ENCODE measurements at regions not wholly inside any gene's neighbourhood (a gene's known extent, or its start where the extent isn't known, plus 50 kb on each side); places are given as distances from the start of the nearest gene placed in this dataset.

DNA sequence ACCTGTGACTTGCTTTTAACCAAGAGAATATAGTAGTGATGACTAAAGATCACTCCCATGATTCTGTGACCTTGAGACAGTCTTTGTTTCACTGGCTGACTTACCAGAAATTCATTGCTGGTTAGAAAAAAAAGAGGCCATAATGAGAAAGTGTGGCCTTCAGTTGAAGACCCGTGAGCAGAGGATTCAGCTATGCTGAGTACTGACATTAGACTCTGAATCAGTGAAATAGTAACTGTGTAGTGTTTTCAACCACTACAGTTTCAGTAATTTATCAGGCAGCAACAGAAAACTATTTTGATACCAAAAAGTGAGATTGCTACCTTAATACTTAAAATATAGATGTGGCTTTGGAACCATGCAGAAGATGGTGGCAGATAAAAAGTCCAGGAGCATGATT is 298.0 kb upstream of the KCND2 start:
- intact Hi-C loops (cut with micrococcal nuclease) = no loop called here
- DNase-seq = no peak
- no peak for ATAC-seq (ENCODE audit: low read depth)
- H3K9me3 Mint-ChIP-seq = no peaks in the 10 kb centered on the region
- H3K27ac Mint-ChIP-seq = no peak overlapping the region
- CTCF ChIA-PET = no interaction called here
- H3K4me1 Mint-ChIP-seq = no peaks in the 10 kb centered on the region
- H3K27me3 Mint-ChIP-seq = no peaks in the 10 kb centered on the region
- H3K4me3 Mint-ChIP-seq = no peak overlapping the region
- H3K36me3 Mint-ChIP-seq (ENCODE audit: low read depth) = no peaks in the 10 kb centered on the region
- TF ChIP-seq, protein P1, sequence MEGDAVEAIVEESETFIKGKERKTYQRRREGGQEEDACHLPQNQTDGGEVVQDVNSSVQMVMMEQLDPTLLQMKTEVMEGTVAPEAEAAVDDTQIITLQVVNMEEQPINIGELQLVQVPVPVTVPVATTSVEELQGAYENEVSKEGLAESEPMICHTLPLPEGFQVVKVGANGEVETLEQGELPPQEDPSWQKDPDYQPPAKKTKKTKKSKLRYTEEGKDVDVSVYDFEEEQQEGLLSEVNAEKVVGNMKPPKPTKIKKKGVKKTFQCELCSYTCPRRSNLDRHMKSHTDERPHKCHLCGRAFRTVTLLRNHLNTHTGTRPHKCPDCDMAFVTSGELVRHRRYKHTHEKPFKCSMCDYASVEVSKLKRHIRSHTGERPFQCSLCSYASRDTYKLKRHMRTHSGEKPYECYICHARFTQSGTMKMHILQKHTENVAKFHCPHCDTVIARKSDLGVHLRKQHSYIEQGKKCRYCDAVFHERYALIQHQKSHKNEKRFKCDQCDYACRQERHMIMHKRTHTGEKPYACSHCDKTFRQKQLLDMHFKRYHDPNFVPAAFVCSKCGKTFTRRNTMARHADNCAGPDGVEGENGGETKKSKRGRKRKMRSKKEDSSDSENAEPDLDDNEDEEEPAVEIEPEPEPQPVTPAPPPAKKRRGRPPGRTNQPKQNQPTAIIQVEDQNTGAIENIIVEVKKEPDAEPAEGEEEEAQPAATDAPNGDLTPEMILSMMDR (IDR thresholded peaks at IDR 0.05) = no peak
- POLR2A ChIA-PET = no interaction called here

DNA sequence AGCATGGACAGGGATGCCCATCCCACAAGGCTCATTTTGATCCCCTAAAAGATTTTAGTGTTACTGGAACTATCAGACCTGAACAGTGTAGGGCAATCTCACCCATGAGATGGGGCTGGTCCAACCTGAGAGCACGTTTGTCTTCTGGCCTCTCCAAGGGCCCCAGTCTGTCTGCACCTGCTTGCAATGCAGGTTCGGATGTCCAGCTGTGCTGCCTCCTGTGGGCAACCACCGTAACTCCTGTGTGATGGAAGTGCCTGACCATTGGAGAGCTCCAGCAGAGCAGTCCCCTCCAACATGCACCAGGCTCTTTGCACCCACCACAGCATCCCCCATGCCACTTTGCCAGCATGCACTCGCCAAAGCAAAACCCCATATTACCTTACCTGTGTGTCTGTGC is 290.1 kb upstream of the KCND2 start:
- DNase-seq = no peak
- TF ChIP-seq, protein P1 (IDR thresholded peaks at IDR 0.05) = no peak
- intact Hi-C loops (cut with micrococcal nuclease) = no loop called here
- H3K9me3 Mint-ChIP-seq = no peaks in the 10 kb centered on the region
- H3K4me1 Mint-ChIP-seq = no peaks in the 10 kb centered on the region
- ChIA-PET CTCF (no interaction called here), POLR2A (no interaction called here)
- H3K27me3 Mint-ChIP-seq = no peaks in the 10 kb centered on the region
- H3K4me3 Mint-ChIP-seq = no peak overlapping the region
- no peak overlapping the region for H3K27ac Mint-ChIP-seq
- H3K36me3 Mint-ChIP-seq (ENCODE audit: low read depth) = no peaks in the 10 kb centered on the region
- ATAC-seq (ENCODE audit: low read depth) = no peak

DNA sequence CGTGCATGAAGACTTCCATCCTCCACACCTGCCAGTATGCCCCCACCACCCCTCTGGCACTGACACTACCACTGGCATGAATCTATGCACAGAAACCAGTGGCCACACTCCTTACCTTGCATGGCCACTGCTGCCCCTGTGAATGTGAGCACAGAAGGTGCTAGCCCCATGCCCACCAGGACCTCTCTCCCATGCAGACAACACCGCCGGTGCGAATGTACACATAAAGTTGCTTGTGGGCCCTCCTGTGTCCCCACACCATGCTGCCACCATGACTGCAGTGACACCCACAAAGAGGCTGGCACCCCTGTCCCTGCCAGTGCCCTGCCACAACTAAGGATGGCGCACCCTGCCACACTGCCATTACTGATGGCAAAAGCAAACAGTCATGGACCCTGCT is 289.5 kb upstream of the KCND2 start:
- no peak for ATAC-seq (ENCODE audit: low read depth)
- ChIA-PET POLR2A (no interaction called here), CTCF (no interaction called here)
- intact Hi-C loops (cut with micrococcal nuclease) = no loop called here
- Mint-ChIP-seq H3K4me3 (no peak overlapping the region), H3K9me3 (no peaks in the 10 kb centered on the region), H3K27me3 (no peaks in the 10 kb centered on the region), H3K4me1 (no peaks in the 10 kb centered on the region), H3K36me3 (ENCODE audit: low read depth) (no peaks in the 10 kb centered on the region), H3K27ac (no peak overlapping the region)
- TF ChIP-seq, protein P1 (IDR thresholded peaks at IDR 0.05) = no peak
- no peak for DNase-seq

DNA sequence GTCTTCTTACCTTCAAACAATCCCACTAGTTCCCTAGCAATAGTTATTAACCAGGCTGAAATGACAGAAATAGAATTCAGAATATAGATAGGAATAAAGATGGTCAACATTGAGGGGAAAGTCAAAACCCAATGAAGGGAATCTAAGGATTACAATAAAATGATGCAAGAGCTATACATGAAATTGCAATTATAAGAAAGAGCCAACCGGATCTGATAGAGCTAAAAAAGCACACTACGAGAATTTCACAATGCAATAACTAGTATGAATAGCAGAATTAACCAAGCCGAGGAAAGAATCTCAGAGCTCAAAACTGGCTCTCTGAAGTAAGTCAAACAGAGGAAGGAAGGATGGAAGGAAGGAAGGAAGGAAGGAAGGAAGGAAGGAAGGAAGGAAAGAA is 288.7 kb upstream of the KCND2 start:
- CTCF ChIA-PET = no interaction called here

DNA sequence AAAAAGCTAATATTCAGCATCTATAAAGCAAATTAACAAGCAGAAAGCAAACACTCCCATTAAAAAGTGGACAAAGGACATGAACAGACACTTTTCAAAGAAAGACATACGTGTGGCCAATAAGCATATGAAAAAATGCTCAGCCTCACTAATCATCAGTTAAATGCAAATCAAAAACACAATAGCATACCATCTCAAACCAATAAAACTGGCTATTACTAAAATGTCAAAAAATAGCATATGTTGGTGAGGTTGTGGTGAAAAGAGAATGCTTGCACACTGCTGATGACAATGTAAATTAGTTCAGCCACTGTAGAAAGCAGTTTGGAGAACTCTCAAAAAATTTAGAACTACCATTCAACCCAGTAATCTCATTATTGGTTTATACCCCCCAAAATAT is 284.6 kb upstream of the KCND2 start:
- POLR2A ChIA-PET = no interaction called here
- TF ChIP-seq, protein P1 (IDR thresholded peaks at IDR 0.05) = no peak
- Mint-ChIP-seq H3K36me3 (ENCODE audit: low read depth) (no peaks in the 10 kb centered on the region), H3K27ac (no peak overlapping the region), H3K4me3 (no peak overlapping the region), H3K27me3 (no peaks in the 10 kb centered on the region), H3K4me1 (no peaks in the 10 kb centered on the region), H3K9me3 (peaks cover 9% of the 10 kb centered on the region)
- ATAC-seq (ENCODE audit: low read depth) (no peak), DNase-seq (no peak)
- intact Hi-C loops (cut with micrococcal nuclease) = no loop called here
- CTCF ChIA-PET = no interaction called here

More for the DNA sequence above, 288.7 kb upstream of the KCND2 start:
- ATAC-seq (ENCODE audit: low read depth) (no peak), DNase-seq (no peak)
- Mint-ChIP-seq H3K27me3 (no peaks in the 10 kb centered on the region), H3K27ac (no peak overlapping the region), H3K4me3 (no peak overlapping the region), H3K36me3 (ENCODE audit: low read depth) (no peaks in the 10 kb centered on the region), H3K9me3 (no peaks in the 10 kb centered on the region), H3K4me1 (no peaks in the 10 kb centered on the region)
- POLR2A ChIA-PET = no interaction called here
- intact Hi-C loops (cut with micrococcal nuclease) = no loop called here
- TF ChIP-seq, protein P1 (IDR thresholded peaks at IDR 0.05) = no peak
